8988T (cell line): ENCODE measurements at regions not wholly inside any gene's neighbourhood (a gene's known extent, or its start where the extent isn't known, plus 50 kb on each side); places are given as distances from the start of the nearest gene placed in this dataset.

Experiments
- DNase-seq: peaks from one replicate; pipeline ENCODE4 v3.0.0; 2011

GRCh38 chr4:152234571-152234970 lies 301.3 kb downstream of the FBXW7 start:
- no peak for DNase-seq

- DNase-seq: no peak
These were observed 303.6 kb downstream of the FBXW7 start for GRCh38 chr4:152232271-152232670.

DNA sequence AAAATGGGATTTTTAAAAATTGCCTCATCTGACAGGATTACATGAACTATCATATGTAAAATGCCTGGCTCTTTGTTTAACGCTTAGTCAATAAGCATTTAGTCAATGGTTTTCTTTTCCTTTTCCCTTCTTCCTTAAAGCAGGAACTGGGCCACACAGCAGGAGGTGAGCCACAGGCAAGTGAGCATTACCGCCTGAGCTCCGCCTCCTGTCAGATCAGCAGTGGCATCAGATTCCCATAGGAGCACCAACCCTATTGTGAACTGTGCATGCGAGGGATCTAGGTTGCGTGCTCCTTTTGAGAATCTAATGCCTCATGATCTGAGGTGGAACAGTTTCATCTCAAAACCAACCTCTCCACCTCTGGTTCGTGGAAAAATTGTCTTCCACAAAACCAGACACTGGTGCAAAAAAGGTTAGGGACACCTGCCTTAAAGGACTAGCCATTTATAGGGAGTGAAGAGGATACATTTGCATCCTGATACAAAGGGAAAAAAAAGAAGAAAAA lies 306.1 kb downstream of the FBXW7 start:
- no peak for DNase-seq

- no peak for DNase-seq
These were observed 310.2 kb downstream of the FBXW7 start for GRCh38 chr4:152225680-152226079.

- no peak for DNase-seq
These were observed 311.0 kb downstream of the FBXW7 start for GRCh38 chr4:152224721-152225420.

DNA sequence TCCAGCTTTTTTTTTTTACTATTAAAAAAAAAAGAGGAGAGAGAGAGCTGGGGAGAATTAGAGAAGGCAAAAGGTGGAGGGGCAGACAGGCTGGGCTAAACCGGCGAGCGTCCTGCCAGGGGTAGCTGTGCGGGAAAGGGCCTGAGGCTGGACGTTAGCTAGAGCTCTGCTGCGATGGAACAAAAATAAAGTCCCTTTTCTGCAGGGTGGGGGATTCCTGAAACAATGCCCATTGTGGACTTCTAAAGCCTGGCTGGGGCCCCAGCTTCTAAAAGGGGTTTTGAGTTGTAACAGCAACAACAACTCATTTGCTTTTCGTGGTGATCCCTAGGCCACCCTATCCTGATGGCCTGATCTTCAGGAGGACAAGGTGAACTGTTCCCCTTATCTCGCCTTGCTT lies 311.7 kb downstream of the FBXW7 start:
- DNase-seq: no peak

GRCh38 chr4:152223600-152223999 lies 312.3 kb downstream of the FBXW7 start:
- DNase-seq: no peak

GRCh38 chr4:152221816-152222516 lies 313.9 kb downstream of the FBXW7 start:
- DNase-seq: no peak

GRCh38 chr4:152220201-152220666 lies 315.7 kb downstream of the FBXW7 start:
- no peak for DNase-seq

GRCh38 chr4:152218576-152218975 lies 317.3 kb downstream of the FBXW7 start:
- DNase-seq: no peak

DNA sequence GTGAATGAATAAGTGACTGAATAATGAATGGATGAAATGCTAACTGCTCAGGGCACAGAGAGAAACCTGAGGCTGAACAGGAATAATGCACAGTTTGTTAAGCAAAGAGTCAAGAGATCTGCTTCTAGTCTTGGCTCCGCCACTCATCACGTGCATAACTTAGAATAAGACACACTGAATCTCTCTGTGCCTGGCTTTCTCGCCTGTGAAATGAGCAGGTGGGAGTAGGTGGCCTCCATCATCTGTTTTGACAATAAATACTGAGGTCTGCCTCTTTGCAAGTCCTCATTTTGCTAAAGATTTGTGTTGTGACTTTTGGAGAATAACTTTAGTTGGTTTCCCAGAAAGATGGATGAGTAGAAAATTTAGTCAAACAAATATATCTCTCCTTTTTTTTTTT lies 318.0 kb downstream of the FBXW7 start:
- no peak for DNase-seq

GRCh38 chr4:152211936-152212653 lies 323.8 kb downstream of the FBXW7 start:
- DNase-seq: no peak

DNA sequence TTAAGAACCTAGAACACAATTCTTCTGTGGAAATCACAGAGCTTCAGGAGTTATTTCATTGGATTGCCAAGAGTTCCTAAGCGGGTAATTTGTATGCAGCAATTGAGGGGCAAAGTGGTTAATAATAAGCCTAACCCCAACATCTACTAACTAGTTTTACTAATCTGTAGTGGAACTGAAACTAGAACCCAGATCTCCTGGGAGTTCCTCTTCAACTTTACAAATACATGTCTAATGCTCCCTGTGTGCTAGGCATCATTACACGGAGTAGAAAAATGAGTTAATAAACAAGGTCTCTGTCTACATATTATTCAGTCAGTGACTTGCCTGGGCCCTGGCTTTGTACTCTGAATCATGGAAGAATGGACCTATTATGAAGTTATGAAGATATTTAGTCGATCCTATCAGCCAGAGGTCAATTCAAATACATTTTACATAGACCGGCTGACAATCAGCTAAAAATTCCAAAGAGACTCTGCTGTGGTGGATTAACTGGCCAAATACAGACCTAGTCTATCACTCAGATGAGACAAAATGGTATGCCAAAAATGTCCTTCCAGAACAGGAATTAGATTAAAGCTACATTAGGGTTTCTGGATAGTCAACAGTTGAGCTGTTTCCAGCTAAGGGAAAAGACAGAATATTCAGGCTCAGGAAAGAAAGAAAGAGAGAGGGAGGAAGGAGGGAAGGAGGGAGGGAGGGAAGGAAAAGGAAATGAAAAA lies 326.0 kb downstream of the FBXW7 start:
- DNase-seq: no peak

DNA sequence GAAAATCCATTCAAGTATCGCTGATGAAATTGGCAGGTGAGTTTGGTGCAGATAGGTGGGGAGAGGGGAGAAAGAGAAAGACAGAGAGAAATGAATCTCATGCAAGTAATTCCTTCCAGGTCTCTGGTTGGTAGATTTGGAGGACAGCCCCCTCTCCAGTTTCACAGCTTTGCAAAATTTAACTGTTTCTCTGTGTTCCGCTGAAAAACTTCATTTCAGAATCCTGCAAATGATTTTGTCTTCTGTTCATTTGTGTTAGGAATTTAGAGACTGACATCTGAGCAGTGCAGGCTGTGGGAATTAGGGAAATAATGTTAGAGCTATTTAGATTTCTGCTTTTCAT lies 328.5 kb downstream of the FBXW7 start:
- DNase-seq: no peak

DNA sequence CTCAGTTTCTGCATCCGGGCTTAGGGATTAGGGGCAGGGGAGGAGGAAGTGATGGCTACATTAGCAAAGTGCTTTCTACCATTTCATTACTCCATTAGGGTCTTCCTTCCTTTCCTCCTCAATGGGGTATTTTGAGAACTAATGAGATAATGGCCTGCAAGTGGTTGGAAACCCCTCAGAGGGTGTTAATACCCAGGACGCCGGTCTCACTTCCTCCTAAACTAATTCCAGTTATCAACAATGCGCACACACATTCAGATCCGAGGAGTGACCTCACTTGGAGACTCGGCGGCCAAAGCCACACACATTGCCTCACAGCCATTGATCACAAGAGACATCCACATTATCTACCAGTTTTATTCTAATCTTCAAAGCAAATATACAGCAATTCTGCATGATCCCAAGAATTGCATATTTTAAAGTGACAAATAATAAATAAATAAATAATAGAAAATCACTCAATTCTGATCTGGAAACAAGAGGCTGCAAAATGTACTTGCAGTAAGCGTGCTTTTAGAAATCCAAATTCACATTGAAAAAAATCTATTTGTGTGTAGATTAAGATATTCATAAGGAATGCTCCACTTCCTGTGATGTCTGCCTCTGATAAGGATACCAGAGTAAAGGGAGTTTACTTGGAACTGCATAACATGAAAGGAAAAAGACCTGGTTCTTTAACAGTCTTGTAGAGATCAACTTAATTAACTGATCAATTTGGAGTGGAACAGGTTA lies 329.1 kb downstream of the FBXW7 start:
- no peak for DNase-seq

- no peak for DNase-seq
These were observed 329.7 kb downstream of the FBXW7 start for GRCh38 chr4:152206185-152206584.

- no peak for DNase-seq
These were observed 333.5 kb downstream of the FBXW7 start for GRCh38 chr4:152202415-152202814.

DNA sequence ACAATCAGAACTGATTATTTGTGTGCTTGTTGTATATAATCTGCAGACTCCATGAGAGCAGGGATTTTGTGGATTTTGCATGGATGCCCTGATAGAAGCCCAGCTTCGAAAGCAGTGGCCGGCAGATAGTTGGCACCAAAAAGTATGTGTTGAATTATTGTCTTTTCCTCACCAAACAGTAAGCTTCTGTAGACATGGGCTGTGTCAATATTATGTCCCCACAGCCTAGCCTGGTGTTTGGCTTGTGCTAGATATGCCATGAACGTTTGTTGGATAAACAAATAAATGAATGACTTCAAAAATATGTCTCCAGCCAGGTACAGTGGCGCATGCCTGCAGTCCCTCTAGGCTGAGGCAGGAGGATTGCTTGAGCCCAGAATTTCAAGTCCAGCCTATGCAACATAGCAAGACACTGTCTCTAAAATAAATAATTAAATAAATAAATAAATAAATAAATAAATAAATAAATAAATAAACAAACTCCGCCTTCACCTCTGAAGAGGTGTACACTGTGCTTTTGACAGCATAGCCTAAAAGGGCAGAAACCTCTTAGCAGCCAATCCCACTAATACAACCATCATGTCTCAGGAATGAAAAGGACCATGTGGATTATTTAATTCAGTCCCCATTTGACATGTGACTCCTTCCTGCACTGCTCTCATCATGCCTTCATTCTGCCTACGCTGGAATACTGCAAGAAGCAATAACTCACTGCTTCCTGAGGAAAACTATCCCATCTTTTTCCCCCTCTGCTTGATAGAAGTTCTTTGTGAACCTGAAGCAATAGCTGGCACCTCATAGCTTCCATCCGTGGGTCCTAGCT lies 335.2 kb downstream of the FBXW7 start:
- no peak for DNase-seq

- DNase-seq: no peak
These were observed 338.7 kb downstream of the FBXW7 start for GRCh38 chr4:152197211-152197610.

DNA sequence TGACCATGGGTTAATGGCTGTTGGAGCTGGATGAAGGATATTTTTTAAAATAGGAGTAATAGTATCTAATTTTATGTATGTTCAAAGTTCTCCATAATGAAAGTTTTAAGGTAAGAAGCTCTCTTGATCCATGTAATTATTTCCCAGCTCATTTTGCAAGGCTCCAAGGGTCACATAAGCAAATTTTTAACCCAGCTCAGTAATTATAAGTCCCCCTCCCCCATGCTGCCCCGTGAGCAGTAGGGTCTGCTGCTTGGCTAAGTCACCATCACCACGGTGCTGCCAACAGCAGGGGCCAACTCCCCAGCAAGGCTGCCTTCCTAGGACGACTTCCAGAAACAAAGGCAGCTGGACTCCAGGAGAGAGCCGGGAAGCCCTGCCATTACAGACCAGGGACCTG lies 340.0 kb downstream of the FBXW7 start:
- no peak for DNase-seq

DNA sequence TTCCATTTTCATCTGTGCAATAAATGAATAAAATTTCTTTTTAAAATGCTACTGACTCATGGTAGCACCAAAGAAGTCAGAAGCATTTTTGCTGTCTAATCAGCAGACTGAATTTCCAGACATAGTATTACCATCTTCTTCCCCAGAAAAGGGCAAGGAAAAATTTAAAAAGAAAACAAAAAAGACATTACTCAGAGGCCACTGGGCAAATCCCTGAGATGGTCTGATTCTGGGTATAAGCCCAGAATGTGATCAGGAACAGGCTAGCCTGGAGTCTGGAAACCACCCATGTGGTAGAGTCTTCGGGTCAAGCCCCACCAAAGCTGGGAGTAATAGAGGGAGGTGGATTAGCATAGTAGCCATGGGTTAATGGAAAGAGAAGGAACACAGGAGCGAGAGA lies 342.8 kb downstream of the FBXW7 start:
- no peak for DNase-seq

DNA sequence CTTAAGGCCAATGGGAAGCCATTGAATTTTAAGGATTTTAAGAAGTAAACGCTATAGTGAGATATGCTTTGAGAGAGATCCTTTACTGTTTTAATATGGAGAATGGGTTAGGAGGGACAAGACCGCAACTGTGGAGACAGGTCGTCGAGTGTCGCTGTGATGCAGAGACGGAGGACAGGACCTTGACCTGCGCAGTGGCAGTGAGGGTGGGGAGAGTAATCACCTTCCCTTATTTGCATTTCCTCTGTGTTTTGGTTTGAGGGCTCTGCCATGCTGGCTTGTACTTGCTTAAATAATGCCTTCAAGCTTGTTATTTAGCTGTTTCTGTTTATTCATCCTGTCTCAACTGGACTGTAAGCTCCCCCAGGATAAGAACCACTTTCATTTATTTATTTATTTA lies 345.0 kb downstream of the FBXW7 start:
- no peak for DNase-seq
